ENCODE measurements at regions not wholly inside any gene's neighbourhood (a gene's known extent, or its start where the extent isn't known, plus 50 kb on each side); places are given as distances from the start of the nearest gene placed in this dataset.

GRCh38 chr4:116346750-116347149 is 738.6 kb downstream of the TRAM1L1 start:
- Histone ChIP-seq H3K4me1 (ENCODE audit: control insufficient read depth, extremely low read depth, insufficient read depth, low read length) (no peaks in the 10 kb centered on the region), H4K20me1 (ENCODE audit: control insufficient read depth, extremely low read depth, insufficient read depth, low read length) (no peaks in the 10 kb centered on the region), H3K36me3 (ENCODE audit: control insufficient read depth, insufficient read depth, low read length) (no peaks in the 10 kb centered on the region), H3K27ac (ENCODE audit: insufficient read depth, low read length) (no peak overlapping the region), H2AFZ (ENCODE audit: low read length) (no peak overlapping the region), H3K9me3 (ENCODE audit: control insufficient read depth, insufficient read depth, low read depth, low read length) (no peaks in the 10 kb centered on the region), H3K9ac (ENCODE audit: insufficient read depth, low read length) (no peak overlapping the region), H3K79me2 (ENCODE audit: control insufficient read depth, insufficient read depth, low read length) (no peaks in the 10 kb centered on the region), H3K27me3 (ENCODE audit: control insufficient read depth, insufficient read depth, low read length) (no peaks in the 10 kb centered on the region), H3K4me2 (ENCODE audit: extremely low read depth, insufficient read depth, low read length) (no peak overlapping the region), H3K4me3 (replicated peaks in 1 of 4; ENCODE audit: control extremely low read depth in 1 of 4, insufficient read depth in 1 of 4, low read depth in 3 of 4, low read length in 4 of 4) (no peak overlapping the region)
- DNase-seq (ENCODE audit: low read depth in 2 of 2) = no peak
- no peak for TF ChIP-seq EZH2 (IDR thresholded peaks at IDR 0.05; ENCODE audit: low read length, missing control alignments)
- TF ChIP-seq, protein P1, sequence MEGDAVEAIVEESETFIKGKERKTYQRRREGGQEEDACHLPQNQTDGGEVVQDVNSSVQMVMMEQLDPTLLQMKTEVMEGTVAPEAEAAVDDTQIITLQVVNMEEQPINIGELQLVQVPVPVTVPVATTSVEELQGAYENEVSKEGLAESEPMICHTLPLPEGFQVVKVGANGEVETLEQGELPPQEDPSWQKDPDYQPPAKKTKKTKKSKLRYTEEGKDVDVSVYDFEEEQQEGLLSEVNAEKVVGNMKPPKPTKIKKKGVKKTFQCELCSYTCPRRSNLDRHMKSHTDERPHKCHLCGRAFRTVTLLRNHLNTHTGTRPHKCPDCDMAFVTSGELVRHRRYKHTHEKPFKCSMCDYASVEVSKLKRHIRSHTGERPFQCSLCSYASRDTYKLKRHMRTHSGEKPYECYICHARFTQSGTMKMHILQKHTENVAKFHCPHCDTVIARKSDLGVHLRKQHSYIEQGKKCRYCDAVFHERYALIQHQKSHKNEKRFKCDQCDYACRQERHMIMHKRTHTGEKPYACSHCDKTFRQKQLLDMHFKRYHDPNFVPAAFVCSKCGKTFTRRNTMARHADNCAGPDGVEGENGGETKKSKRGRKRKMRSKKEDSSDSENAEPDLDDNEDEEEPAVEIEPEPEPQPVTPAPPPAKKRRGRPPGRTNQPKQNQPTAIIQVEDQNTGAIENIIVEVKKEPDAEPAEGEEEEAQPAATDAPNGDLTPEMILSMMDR (conservative IDR thresholded peaks at IDR 0.05 in 1 of 2, IDR thresholded peaks at IDR 0.05 in 1 of 2; ENCODE audit: low read depth in 1 of 2, low read length in 2 of 2) = no peak

GRCh38 chr4:116343809-116344208 is 741.6 kb downstream of the TRAM1L1 start:
- Histone ChIP-seq H3K27ac (ENCODE audit: insufficient read depth, low read length) (no peak overlapping the region), H3K27me3 (ENCODE audit: control insufficient read depth, insufficient read depth, low read length) (no peaks in the 10 kb centered on the region), H3K79me2 (ENCODE audit: control insufficient read depth, insufficient read depth, low read length) (no peaks in the 10 kb centered on the region), H3K4me2 (ENCODE audit: extremely low read depth, insufficient read depth, low read length) (no peak overlapping the region), H3K9me3 (ENCODE audit: control insufficient read depth, insufficient read depth, low read depth, low read length) (no peaks in the 10 kb centered on the region), H3K4me3 (replicated peaks in 1 of 4; ENCODE audit: control extremely low read depth in 1 of 4, insufficient read depth in 1 of 4, low read depth in 3 of 4, low read length in 4 of 4) (no peak overlapping the region), H2AFZ (ENCODE audit: low read length) (no peak overlapping the region), H4K20me1 (ENCODE audit: control insufficient read depth, extremely low read depth, insufficient read depth, low read length) (no peaks in the 10 kb centered on the region), H3K9ac (ENCODE audit: insufficient read depth, low read length) (no peak overlapping the region), H3K36me3 (ENCODE audit: control insufficient read depth, insufficient read depth, low read length) (no peaks in the 10 kb centered on the region), H3K4me1 (ENCODE audit: control insufficient read depth, extremely low read depth, insufficient read depth, low read length) (no peaks in the 10 kb centered on the region)
- DNase-seq (ENCODE audit: low read depth in 2 of 2) = no peak
- no peak for TF ChIP-seq EZH2 (IDR thresholded peaks at IDR 0.05; ENCODE audit: low read length, missing control alignments)
- TF ChIP-seq, protein P1 (conservative IDR thresholded peaks at IDR 0.05 in 1 of 2, IDR thresholded peaks at IDR 0.05 in 1 of 2; ENCODE audit: low read depth in 1 of 2, low read length in 2 of 2) = no peak

GRCh38 chr4:116342143-116342542 is 743.2 kb downstream of the TRAM1L1 start:
- H3K4me1 ChIP-seq (ENCODE audit: control insufficient read depth, extremely low read depth, insufficient read depth, low read length) = no peaks in the 10 kb centered on the region
- no peak overlapping the region for H2AFZ ChIP-seq (ENCODE audit: low read length)
- no peak overlapping the region for H3K9ac ChIP-seq (ENCODE audit: insufficient read depth, low read length)

More at GRCh38 chr4:116342143-116342542, 743.2 kb downstream of the TRAM1L1 start:
- no peak overlapping the region for H3K4me3 ChIP-seq (replicated peaks in 1 of 4; ENCODE audit: control extremely low read depth in 1 of 4, insufficient read depth in 1 of 4, low read depth in 3 of 4, low read length in 4 of 4)
- H3K27ac ChIP-seq (ENCODE audit: insufficient read depth, low read length) = no peak overlapping the region
- no peaks in the 10 kb centered on the region for H4K20me1 ChIP-seq (ENCODE audit: control insufficient read depth, extremely low read depth, insufficient read depth, low read length)
- DNase-seq (ENCODE audit: low read depth in 2 of 2) = no peak
- H3K9me3 ChIP-seq (ENCODE audit: control insufficient read depth, insufficient read depth, low read depth, low read length) = no peaks in the 10 kb centered on the region
- no peaks in the 10 kb centered on the region for H3K79me2 ChIP-seq (ENCODE audit: control insufficient read depth, insufficient read depth, low read length)
- H3K27me3 ChIP-seq (ENCODE audit: control insufficient read depth, insufficient read depth, low read length) = no peaks in the 10 kb centered on the region
- TF ChIP-seq, protein P1 (conservative IDR thresholded peaks at IDR 0.05 in 1 of 2, IDR thresholded peaks at IDR 0.05 in 1 of 2; ENCODE audit: low read depth in 1 of 2, low read length in 2 of 2) = no peak
- no peak for TF ChIP-seq EZH2 (IDR thresholded peaks at IDR 0.05; ENCODE audit: low read length, missing control alignments)
- no peak overlapping the region for H3K4me2 ChIP-seq (ENCODE audit: extremely low read depth, insufficient read depth, low read length)
- no peaks in the 10 kb centered on the region for H3K36me3 ChIP-seq (ENCODE audit: control insufficient read depth, insufficient read depth, low read length)
